ENCODE measurements at regions not wholly inside any gene's neighbourhood (a gene's known extent, or its start where the extent isn't known, plus 50 kb on each side); places are given as distances from the start of the nearest gene placed in this dataset.
"Not testable (repeated sequence)": the region's sequence is repeated elsewhere in the genome, so short reads cannot be mapped to it uniquely, and the experiment has no call there.

DNA sequence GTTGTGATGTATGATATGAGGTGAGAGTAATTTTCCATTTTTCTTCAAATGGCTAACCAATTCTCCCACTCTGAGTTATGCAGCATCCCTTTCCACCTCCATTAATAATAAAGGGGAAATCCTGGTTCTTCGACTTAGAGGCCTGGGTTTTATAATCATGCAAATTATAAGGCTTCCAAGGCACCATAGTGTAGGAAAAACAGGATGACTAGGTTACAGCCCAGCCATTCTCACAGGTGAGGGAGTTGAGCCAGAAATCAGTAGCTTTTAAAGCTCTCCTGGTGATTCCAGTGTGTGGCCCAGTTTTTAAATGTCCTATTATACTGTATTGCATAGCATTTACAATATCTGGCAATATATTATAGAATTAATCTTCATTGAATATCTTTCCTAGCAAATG, 203.1 kb downstream of the ARHGEF9 start:
- DNase-seq = no peak

- no peak for DNase-seq
These were observed 203.6 kb downstream of the ARHGEF9 start for GRCh38 chrX:63581398-63581797.

DNA sequence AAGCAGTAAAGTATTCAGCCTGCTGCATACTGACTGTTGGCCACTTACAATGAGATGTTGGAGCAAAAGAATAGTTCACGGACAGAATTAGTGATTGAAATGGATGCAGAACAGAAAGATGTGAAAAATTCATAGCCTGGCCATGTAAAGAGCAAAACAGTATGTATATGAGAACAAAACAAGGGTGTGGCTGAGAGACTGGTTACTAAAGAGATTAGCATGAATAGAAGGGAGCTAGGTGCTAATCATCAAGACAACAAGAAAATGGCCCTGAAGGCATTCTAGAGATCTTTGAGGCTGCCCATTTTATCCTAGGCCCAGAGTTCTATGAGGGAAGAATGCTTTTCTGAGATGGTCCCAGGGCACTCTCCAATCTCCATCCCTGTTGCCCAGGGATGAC, 208.5 kb downstream of the ARHGEF9 start:
- no peak for DNase-seq

DNA sequence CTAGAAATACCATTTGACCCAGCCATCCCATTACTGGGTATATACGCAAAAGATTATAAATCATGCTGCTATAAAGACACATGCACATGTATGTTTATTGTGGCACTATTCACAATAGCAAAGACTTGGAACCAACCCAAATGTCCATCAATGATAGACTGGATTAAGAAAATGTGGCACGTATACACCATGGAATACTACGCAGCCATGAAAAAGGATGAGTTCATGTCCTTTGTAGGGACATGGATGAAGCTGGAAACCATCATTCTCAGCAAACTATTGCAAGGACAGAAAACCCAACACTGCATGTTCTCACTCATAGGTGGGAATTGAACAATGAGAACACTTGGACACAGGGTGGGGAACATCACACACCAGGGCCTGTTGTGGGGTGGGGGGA, 209.3 kb downstream of the ARHGEF9 start:
- not testable (repeated sequence) for DNase-seq

DNA sequence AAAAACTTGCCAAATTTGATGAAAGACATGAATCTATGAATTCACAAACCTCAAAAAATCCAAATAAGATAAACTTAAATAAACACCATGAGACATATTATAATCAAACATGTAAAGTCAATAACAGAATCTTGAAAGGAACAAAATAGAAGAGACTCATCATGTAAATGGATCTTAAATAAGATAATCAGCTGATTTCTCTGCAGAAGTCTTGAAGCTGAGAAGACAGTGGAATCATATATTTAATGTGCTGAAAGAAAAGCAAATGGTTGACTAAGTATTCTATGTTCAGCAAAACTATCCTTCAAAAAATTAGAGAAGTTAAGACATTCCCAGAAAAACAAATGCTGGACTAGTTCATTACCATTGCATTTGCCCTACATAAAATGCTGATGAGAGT, 215.7 kb upstream of the SPIN4 start:
- DNase-seq = no peak

GRCh38 chrX:63561425-63561824, 210.3 kb upstream of the SPIN4 start:
- DNase-seq = no peak

DNA sequence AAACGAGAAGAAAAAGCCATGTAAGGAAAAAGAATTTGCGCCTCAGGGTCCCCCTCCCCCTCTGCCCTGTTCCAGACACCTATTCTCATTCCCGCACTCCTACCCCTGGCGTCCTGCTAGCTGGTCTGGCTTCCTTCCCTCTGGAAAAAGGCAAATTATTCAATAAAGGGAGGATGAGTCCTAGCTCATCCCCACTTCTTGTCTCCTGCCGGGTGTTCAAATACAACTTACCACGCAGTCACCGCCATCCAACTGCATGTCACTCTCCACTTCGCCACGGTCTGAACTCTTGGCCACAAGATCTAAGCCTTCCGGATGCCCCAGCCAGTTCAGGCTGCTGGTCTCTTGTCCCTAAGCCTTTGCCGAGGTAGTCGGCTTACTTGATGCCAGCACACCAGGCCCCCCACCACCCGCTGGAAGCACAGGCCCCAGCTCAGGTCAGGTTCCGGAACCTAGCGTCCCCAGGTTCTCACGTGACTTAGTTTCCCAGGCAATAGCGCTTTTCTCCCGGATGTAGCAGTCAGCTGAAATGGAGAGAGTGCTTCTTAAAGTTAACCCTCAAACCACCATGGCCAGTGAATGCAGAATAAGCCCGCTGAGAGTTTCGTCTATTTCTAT, 209.6 kb upstream of the SPIN4 start:
- peak; percentile 71 for DNase-seq

- DNase-seq = no peak
These were observed 200.7 kb upstream of the SPIN4 start for GRCh38 chrX:63551856-63552255.

- DNase-seq = no peak
These were observed 179.5 kb upstream of the SPIN4 start for GRCh38 chrX:63530654-63531053.

GRCh38 chrX:63529961-63530360, 178.8 kb upstream of the SPIN4 start:
- no peak for DNase-seq

DNA sequence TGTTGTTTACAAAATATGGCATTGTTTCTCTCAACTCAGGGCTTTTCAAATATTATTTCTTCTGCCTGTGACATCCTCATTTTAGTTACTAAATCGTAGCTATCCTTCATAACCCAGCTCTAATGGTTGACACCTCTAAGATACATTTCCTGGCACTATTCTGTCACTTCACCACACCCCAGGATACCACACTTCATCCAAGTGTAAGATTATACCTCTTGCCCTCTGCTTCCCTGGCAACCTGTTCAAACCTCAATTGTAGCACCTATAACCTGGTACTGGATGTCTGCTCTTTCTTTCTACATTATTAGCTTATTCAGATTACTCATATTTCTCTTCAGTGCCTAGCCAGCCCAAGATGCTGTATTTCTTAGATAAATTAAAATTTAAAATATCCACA, 175.7 kb upstream of the SPIN4 start:
- DNase-seq = no peak

DNA sequence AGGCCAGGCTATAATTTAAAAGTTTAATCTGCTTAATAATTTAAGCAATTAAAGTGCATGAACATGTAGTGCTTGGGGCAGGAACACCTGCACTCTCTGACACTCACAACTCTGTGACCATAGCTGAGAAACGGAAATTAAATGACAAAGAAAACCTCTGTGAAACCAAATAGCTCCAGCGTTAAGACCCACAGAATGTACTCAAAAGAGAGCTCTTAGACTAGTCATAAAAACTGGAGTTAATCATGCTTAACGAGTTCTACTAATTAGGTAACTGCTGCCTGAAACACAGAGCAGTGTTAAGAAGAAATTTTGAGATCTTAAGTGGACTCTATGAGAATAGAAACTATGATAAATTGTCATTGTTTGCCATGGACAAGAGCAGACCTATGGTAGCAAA, 174.4 kb upstream of the SPIN4 start:
- DNase-seq = no peak

DNA sequence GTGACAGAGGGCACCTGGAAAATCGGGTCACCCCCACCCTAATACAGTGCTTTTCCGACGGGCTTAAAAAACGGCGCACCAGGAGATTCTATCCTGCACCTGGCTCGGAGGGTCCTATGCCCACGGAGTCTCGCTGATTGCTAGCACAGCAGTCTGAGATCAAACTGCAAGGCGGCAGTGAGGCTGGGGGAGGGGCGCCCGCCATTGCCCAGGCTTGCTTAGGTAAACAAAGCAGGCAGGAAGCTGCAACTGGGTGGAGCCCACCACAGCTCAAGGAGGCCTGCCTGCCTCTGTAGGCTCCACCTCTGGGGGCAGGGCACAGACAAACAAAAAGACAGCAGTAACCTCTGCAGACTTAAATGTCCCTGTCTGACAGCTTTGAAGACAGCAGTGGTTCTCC, 168.2 kb upstream of the SPIN4 start:
- DNase-seq = not testable (repeated sequence)

DNA sequence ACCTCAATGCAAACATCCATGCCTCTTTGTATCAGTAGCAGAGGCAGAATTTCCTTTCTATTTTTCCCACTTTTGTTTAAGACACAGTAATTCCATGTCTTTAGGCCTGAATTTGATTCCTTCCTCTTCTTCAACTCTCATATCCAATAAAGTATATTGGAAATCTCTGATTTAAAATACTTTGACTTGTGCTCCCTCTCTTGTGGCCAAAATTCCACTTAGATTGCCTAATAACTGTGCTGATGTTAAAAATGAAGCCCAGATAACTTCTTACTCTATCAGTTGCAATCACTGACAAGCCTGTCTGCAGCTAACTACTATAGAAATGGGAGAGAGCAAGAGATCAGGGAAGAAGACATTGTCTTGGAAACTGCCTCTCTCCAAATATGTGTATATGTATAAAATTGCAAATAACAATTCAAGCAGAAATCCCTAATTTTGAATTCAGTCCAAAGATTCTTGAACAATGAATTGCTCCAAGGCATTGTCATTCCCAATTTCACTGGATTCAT, 163.5 kb upstream of the SPIN4 start:
- no peak for DNase-seq

GRCh38 chrX:63513825-63514568, 162.9 kb upstream of the SPIN4 start:
- DNase-seq = no peak

DNA sequence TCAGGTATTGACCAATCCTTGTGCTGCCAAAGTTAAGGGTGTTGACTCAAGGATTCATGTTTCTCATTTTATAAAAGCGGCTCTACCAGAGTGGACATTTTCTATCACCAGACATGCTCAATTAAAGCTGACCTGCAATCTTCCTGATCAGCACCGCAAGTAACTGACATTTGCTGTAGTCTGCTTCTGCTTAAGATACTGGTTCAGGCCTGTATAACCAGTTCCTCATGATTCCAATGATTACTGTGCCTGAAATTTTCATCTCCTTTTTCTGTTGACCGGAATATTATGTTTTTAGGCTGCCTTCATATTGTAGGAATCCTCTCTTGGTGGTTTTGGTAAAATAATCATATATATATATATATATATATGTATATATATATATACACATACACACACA, 160.2 kb upstream of the SPIN4 start:
- no peak for DNase-seq

DNA sequence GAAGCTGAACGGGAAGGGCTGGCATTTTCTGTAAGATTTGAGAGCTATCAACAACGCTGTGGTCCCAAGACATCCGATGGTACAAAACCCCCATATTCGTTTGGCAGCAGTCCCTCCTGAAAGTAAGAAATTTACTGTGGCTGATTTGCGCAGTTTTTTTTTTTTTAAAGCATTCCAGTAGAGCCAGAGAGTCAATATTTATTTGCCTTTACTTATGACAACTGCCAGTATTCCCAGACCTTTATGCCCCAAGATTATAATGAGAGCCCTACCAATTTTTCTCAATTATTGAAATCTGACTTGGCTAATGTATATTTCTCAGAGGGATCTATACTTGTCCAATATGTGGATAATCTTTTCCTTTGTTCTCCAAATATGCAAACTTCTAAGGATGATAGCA, 157.5 kb upstream of the SPIN4 start:
- DNase-seq = no peak

- peak; percentile 4 for DNase-seq
These were observed 155.2 kb upstream of the SPIN4 start for GRCh38 chrX:63506320-63506719.

DNA sequence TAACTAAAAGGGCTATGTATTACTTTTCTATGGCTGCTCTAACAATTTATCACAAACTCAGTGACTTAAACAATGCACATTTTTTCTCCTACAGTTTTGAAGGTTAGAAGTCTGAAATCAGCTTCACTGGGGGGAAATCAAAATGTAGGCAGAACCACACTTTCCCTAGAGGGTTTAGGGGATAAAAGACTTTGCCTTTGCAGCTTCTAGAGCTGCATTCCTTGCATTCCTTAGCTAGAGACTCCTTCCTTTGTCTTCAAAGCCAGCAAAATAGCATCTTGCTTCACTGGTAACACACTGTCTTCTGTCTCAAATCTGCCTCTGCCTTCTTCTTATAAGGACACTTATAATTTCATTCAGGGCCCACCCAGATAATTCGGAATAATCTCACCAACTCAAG, 152.4 kb upstream of the SPIN4 start:
- no peak for DNase-seq

GRCh38 chrX:63488546-63489373, 137.6 kb upstream of the SPIN4 start:
- DNase-seq = no peak

DNA sequence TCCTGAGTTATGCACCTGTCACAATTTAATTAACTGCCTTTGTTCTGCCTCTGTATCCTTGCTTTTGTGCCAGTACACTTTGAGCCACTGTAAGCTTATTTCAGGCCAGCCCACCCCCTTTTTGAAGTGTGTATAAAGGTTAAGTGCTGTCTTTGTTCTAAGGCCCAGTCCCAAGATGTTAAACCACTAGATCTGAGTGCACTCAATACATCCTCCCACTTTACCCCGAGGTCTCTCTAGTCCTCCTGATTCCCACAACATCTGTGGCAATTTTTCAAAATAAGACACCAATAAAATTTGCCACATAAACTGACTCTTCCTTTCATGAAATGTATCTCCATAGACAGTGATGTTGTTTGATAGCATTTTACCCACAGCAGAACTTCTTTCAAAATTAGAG, 124.1 kb upstream of the SPIN4 start:
- DNase-seq = no peak

DNA sequence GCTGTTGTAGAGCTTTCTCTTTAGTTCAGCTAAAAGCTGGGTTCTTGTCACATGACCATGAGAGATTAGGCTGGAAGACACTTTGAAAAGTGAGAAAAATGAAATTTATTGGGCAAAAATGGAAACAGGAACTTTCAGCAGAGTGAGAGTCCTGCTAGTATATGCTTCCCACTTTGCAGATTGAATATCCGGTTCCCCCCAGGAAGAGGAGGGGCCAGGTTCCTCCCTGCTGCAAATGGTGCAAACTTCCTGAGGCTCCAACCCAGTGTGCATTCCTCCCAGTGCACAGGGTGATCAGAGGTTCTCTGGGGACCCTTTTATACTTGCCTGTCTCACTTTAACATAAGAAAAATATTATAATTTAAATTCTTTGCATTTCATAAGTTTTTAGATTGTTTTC, 119.9 kb upstream of the SPIN4 start:
- DNase-seq = no peak

- no peak for DNase-seq
These were observed 119.4 kb upstream of the SPIN4 start for GRCh38 chrX:63470506-63470905.

GRCh38 chrX:63466690-63467089, 115.6 kb upstream of the SPIN4 start:
- no peak for DNase-seq
